Neural progenitor cell (in vitro differentiated cells): ENCODE measurements at regions not wholly inside any gene's neighbourhood (a gene's known extent, or its start where the extent isn't known, plus 50 kb on each side); places are given as distances from the start of the nearest gene placed in this dataset.

Experiments used
- EZH2 ChIP-seq: fragments of 200-600 bp; sonication (generic); IDR thresholded peaks from 2 replicates; pipeline ENCODE4 v1.6.1; 2017; ENCODE audit warnings: antibody characterized with exemption, mild to moderate bottlenecking, moderate library complexity
- EZH2phosphoT487 ChIP-seq: fragments of 200-600 bp; sonication (generic); IDR thresholded peaks from 2 replicates; pipeline ENCODE4 v1.6.1; 2017; ENCODE audit warnings: antibody characterized with exemption
- TF ChIP-seq, protein P1 (sequence below): fragments of 200-600 bp; sonication (generic); IDR thresholded peaks from 2 replicates; pipeline ENCODE4 v1.5.1; 2017; ENCODE audit warnings: antibody characterized with exemption, mild to moderate bottlenecking

DNA sequence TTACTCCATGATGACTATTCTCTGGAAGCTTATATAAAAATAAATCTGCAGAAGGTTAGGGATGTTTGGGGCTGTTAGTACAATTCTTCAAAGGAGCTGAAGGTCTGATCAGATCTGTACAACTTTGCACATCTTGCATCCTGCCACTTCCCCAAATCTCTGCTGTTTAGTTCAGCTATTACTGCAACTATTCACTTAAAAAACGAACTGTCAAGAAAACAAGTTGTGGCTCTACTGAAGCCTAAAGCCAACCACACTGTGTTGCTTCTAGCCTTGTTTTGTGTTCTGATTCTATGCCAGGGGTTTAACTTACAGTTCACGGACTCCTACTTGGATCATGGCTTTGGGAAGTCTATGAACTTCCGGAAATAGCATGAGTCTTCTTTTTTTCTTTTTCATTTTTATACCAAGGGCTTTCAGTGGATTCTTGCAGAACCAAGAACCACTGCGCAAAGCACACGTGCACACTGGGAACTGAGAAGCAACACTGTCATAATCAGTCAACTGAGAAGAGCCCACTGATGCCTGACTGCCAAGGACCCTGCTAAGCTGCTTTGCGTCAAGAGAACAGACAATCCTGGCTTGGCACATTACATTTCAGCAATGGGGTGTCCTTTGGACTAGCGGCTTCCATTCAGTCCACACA is 66.3 kb upstream of the EEA1 start:
- TF ChIP-seq, protein P1, sequence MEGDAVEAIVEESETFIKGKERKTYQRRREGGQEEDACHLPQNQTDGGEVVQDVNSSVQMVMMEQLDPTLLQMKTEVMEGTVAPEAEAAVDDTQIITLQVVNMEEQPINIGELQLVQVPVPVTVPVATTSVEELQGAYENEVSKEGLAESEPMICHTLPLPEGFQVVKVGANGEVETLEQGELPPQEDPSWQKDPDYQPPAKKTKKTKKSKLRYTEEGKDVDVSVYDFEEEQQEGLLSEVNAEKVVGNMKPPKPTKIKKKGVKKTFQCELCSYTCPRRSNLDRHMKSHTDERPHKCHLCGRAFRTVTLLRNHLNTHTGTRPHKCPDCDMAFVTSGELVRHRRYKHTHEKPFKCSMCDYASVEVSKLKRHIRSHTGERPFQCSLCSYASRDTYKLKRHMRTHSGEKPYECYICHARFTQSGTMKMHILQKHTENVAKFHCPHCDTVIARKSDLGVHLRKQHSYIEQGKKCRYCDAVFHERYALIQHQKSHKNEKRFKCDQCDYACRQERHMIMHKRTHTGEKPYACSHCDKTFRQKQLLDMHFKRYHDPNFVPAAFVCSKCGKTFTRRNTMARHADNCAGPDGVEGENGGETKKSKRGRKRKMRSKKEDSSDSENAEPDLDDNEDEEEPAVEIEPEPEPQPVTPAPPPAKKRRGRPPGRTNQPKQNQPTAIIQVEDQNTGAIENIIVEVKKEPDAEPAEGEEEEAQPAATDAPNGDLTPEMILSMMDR = no peak
- TF ChIP-seq EZH2 (no peak), EZH2phosphoT487 (no peak)
